WTC11 (cell line): ENCODE measurements at regions not wholly inside any gene's neighbourhood (a gene's known extent, or its start where the extent isn't known, plus 50 kb on each side); places are given as distances from the start of the nearest gene placed in this dataset.

Source experiments
- ATAC-seq: fragments of 200-7000 bp; cut with Tn5 transposase; 2 replicates; pipeline ENCODE4 v1.10.0; 2021; ENCODE audit warnings: mild to moderate bottlenecking, moderate library complexity
- CTCF ChIA-PET: fragments of 300-600 bp; sonication (Branson Sonifier 250); formaldehyde crosslinking; loops from one replicate; lab custom pipeline; 2021; ENCODE audit warnings: antibody characterized with exemption; lab: Charles Lee
- POLR2A ChIA-PET: fragments of 350-600 bp; sonication (Branson Sonifier 250); formaldehyde crosslinking; loops from one replicate; lab custom pipeline; 2021; ENCODE audit warnings: antibody characterized with exemption; lab: Charles Lee
- DNase-seq: peaks from one replicate; pipeline ENCODE4 v3.0.0; 2021; ENCODE audit warnings: low spot score
- H3K27ac Mint-ChIP-seq: 2 replicates; pipeline ENCODE4 v1.8.0; 2021; ENCODE audit warnings: mixed read lengths
- H3K27me3 Mint-ChIP-seq: 2 replicates; pipeline ENCODE4 v1.8.0; 2021; ENCODE audit warnings: low read depth, mild to moderate bottlenecking, moderate library complexity, mixed read lengths
- H3K36me3 Mint-ChIP-seq: 2 replicates; pipeline ENCODE4 v1.8.0; 2021; ENCODE audit warnings: mixed read lengths
- H3K4me1 Mint-ChIP-seq: 2 replicates; pipeline ENCODE4 v1.8.0; 2022; ENCODE audit warnings: mixed read lengths
- H3K4me3 Mint-ChIP-seq: 2 replicates; pipeline ENCODE4 v1.8.0; 2021; ENCODE audit warnings: mild to moderate bottlenecking, moderate library complexity, mixed read lengths
- H3K9me3 Mint-ChIP-seq: 2 replicates; pipeline ENCODE4 v1.8.0; 2021; ENCODE audit warnings: mixed read lengths
- ATF1 ChIP-seq: sonication (generic); formaldehyde crosslinking; IDR thresholded peaks from 2 replicates; pipeline ENCODE4 v1.8.1; 2023; ENCODE audit warnings: mild to moderate bottlenecking, moderate library complexity, missing genetic modification reagents
- ATF3 ChIP-seq: sonication (generic); formaldehyde crosslinking; conservative IDR thresholded peaks from 2 replicates; pipeline ENCODE4 v1.8.1; 2022; ENCODE audit warnings: mild to moderate bottlenecking, missing genetic modification reagents
- ETV6 ChIP-seq: sonication (generic); formaldehyde crosslinking; IDR thresholded peaks from 2 replicates; pipeline ENCODE4 v1.8.1; 2022; ENCODE audit warnings: mild to moderate bottlenecking, missing genetic modification reagents
- FOXJ3 ChIP-seq: sonication (generic); formaldehyde crosslinking; IDR thresholded peaks from 2 replicates; pipeline ENCODE4 v1.9.0; 2021; ENCODE audit warnings: missing genetic modification reagents, mild to moderate bottlenecking, borderline replicate concordance
- JAZF1 ChIP-seq: fragments of 250-450 bp; sonication (Bioruptor Pico); IDR thresholded peaks from 2 replicates; pipeline ENCODE4 v1.9.0; 2021; ENCODE audit warnings: moderate library complexity, mild to moderate bottlenecking, inconsistent platforms
- NFYB ChIP-seq: sonication (generic); formaldehyde crosslinking; conservative IDR thresholded peaks from 2 replicates; pipeline ENCODE4 v1.8.0; 2022; ENCODE audit warnings: low read depth, missing genetic modification reagents
- SOX15 ChIP-seq: fragments of 250-450 bp; sonication (Bioruptor Pico); IDR thresholded peaks from 2 replicates; pipeline ENCODE4 v1.9.0; 2021; ENCODE audit warnings: mild to moderate bottlenecking
- SP1 ChIP-seq: sonication (generic); formaldehyde crosslinking; conservative IDR thresholded peaks from 2 replicates; pipeline ENCODE4 v1.8.1; 2022; ENCODE audit warnings: missing genetic modification reagents
- ZNF121 ChIP-seq: sonication (generic); formaldehyde crosslinking; IDR thresholded peaks from 2 replicates; pipeline ENCODE4 v1.8.0; 2023; ENCODE audit warnings: missing genetic modification reagents
- ZNF423 ChIP-seq: fragments of 250-450 bp; sonication (Bioruptor Pico); IDR thresholded peaks from 2 replicates; pipeline ENCODE4 v2.1.2; 2022; ENCODE audit warnings: mild to moderate bottlenecking, moderate library complexity
- ZNF512 ChIP-seq: sonication (generic); formaldehyde crosslinking; IDR thresholded peaks from 2 replicates; pipeline ENCODE4 v1.8.1; 2022; ENCODE audit warnings: missing genetic modification reagents, borderline replicate concordance
- TF ChIP-seq, protein P1 (sequence below): sonication (generic); formaldehyde crosslinking; IDR thresholded peaks from 2 replicates; pipeline ENCODE4 v1.8.1; 2023; ENCODE audit warnings: mild to moderate bottlenecking, missing genetic modification reagents
- TF ChIP-seq, protein P2 (sequence below): fragments of 250-450 bp; sonication (Bioruptor Pico); IDR thresholded peaks from 2 replicates; pipeline ENCODE4 v1.9.0; 2021; ENCODE audit warnings: mild to moderate bottlenecking, borderline replicate concordance
- TF ChIP-seq, protein P3 (sequence below): fragments of 250-450 bp; sonication (Bioruptor Pico); IDR thresholded peaks from 2 replicates; pipeline ENCODE4 v1.9.0; 2021; ENCODE audit warnings: mild to moderate bottlenecking
- TF ChIP-seq, protein P4 (sequence below): sonication (generic); formaldehyde crosslinking; IDR thresholded peaks from 2 replicates; pipeline ENCODE4 v1.8.0; 2023; ENCODE audit warnings: mild to moderate bottlenecking, missing genetic modification reagents
- TF ChIP-seq, protein P5 (sequence below): sonication (generic); formaldehyde crosslinking; IDR thresholded peaks from 2 replicates; pipeline ENCODE4 v1.8.1; 2022; ENCODE audit warnings: low read depth, missing genetic modification reagents, borderline replicate concordance

GRCh38 chr22:47361247-47361646 is 598.8 kb downstream of the TBC1D22A start (continued):
- TF ChIP-seq, protein P1, sequence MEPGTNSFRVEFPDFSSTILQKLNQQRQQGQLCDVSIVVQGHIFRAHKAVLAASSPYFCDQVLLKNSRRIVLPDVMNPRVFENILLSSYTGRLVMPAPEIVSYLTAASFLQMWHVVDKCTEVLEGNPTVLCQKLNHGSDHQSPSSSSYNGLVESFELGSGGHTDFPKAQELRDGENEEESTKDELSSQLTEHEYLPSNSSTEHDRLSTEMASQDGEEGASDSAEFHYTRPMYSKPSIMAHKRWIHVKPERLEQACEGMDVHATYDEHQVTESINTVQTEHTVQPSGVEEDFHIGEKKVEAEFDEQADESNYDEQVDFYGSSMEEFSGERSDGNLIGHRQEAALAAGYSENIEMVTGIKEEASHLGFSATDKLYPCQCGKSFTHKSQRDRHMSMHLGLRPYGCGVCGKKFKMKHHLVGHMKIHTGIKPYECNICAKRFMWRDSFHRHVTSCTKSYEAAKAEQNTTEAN (CRISPR knock-in tag): no peak
- TF ChIP-seq ZNF121 (CRISPR knock-in tag): no peak
- TF ChIP-seq, protein P2, sequence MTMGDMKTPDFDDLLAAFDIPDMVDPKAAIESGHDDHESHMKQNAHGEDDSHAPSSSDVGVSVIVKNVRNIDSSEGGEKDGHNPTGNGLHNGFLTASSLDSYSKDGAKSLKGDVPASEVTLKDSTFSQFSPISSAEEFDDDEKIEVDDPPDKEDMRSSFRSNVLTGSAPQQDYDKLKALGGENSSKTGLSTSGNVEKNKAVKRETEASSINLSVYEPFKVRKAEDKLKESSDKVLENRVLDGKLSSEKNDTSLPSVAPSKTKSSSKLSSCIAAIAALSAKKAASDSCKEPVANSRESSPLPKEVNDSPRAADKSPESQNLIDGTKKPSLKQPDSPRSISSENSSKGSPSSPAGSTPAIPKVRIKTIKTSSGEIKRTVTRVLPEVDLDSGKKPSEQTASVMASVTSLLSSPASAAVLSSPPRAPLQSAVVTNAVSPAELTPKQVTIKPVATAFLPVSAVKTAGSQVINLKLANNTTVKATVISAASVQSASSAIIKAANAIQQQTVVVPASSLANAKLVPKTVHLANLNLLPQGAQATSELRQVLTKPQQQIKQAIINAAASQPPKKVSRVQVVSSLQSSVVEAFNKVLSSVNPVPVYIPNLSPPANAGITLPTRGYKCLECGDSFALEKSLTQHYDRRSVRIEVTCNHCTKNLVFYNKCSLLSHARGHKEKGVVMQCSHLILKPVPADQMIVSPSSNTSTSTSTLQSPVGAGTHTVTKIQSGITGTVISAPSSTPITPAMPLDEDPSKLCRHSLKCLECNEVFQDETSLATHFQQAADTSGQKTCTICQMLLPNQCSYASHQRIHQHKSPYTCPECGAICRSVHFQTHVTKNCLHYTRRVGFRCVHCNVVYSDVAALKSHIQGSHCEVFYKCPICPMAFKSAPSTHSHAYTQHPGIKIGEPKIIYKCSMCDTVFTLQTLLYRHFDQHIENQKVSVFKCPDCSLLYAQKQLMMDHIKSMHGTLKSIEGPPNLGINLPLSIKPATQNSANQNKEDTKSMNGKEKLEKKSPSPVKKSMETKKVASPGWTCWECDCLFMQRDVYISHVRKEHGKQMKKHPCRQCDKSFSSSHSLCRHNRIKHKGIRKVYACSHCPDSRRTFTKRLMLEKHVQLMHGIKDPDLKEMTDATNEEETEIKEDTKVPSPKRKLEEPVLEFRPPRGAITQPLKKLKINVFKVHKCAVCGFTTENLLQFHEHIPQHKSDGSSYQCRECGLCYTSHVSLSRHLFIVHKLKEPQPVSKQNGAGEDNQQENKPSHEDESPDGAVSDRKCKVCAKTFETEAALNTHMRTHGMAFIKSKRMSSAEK (CRISPR knock-in tag): no peak

- H3K27ac Mint-ChIP-seq: no peak overlapping the region
- DNase-seq (no peak), ATAC-seq (no peak)
- no peaks in the 10 kb centered on the region; the same call in 1 of the 2 replicates for H3K27me3 Mint-ChIP-seq
- H3K4me1 Mint-ChIP-seq: no peaks in the 10 kb centered on the region
- CTCF ChIA-PET: interaction anchor here (1.5 kb wide), 1 partner anchor 554 kb away, joined by 3 read pairs; no protein-coding TSS in a partner anchor
- no peak overlapping the region for H3K4me3 Mint-ChIP-seq
- POLR2A ChIA-PET: no interaction called here
- TF ChIP-seq SOX15 (CRISPR knock-in tag) (no peak), ETV6 (CRISPR knock-in tag) (no peak), JAZF1 (CRISPR knock-in tag) (no peak)
- TF ChIP-seq, protein P3, sequence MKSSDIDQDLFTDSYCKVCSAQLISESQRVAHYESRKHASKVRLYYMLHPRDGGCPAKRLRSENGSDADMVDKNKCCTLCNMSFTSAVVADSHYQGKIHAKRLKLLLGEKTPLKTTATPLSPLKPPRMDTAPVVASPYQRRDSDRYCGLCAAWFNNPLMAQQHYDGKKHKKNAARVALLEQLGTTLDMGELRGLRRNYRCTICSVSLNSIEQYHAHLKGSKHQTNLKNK (CRISPR knock-in tag): no peak
- H3K36me3 Mint-ChIP-seq: peaks cover 19% of the 10 kb centered on the region
- peaks cover 47% of the 10 kb centered on the region for H3K9me3 Mint-ChIP-seq
Measured at GRCh38 chr22:47357493-47357892, 595.0 kb downstream of the TBC1D22A start.

DNA sequence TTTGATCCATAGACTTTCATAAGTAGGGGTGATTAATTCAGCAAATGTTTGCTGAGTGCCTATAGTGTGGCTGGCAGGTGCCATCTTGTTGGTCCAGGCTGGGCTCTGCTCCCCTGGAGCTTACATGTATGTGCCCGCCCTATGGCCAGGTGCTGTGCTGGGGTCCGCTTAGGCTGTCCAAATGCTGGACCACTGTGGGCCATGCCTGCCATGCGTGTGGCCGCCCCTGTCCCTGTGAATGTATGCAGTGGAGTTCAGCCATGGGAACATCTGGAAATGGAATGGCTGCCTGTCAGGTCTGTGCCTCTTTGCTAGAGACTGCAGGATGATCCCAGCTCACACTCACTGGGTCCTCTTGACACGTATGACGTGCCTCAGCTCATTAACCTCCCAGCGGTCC is 594.6 kb downstream of the TBC1D22A start:
- no peak overlapping the region for H3K27ac Mint-ChIP-seq
- TF ChIP-seq ATF1 (no peak), SP1 (CRISPR knock-in tag) (no peak), FOXJ3 (CRISPR knock-in tag) (no peak)
- H3K27me3 Mint-ChIP-seq: no peaks in the 10 kb centered on the region; the same call in 1 of the 2 replicates
- no peaks in the 10 kb centered on the region for H3K4me1 Mint-ChIP-seq
- ChIA-PET POLR2A (interaction anchor here (0.5 kb wide), 1 partner anchor 129 kb away, joined by 5 read pairs; no protein-coding TSS in a partner anchor), CTCF (interaction anchor here (1.5 kb wide), 1 partner anchor 554 kb away, joined by 3 read pairs; no protein-coding TSS in a partner anchor)
- DNase-seq (no peak), ATAC-seq (no peak)
- peaks cover 21% of the 10 kb centered on the region for H3K36me3 Mint-ChIP-seq
- H3K4me3 Mint-ChIP-seq: no peak overlapping the region
- peaks cover 47% of the 10 kb centered on the region for H3K9me3 Mint-ChIP-seq

DNA sequence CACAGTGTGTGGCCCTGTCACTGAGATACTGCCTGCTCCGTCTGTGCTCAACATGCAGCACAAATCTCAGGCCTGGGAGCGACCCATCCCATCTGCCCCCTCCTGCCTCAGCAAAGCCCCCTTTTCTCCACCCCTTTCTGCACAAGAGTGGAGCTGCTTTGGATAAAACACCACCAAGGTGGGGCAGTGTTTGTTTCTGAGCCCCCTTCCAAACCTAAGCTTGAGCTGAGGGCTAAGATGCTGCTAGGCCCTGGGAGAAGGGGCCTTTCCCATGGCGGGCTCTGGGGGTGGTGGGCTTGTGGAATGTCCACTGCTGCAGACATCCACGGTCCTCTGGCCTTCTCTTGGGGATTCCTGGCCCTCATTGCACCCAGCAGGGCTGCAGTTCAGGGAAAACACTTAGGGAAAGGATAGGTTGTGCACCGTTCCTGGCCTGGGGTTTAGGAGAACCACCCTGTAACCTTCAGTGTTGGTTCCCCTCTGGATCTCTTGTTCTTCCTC is 594.1 kb downstream of the TBC1D22A start:
- peaks cover 47% of the 10 kb centered on the region for H3K9me3 Mint-ChIP-seq
- CTCF ChIA-PET: interaction anchor here (1.5 kb wide), 1 partner anchor 553 kb away, joined by 3 read pairs; no protein-coding TSS in a partner anchor
- no peaks in the 10 kb centered on the region for H3K4me1 Mint-ChIP-seq
- H3K27me3 Mint-ChIP-seq: no peaks in the 10 kb centered on the region; the same call in 1 of the 2 replicates
- no peak overlapping the region for H3K4me3 Mint-ChIP-seq
- no peak overlapping the region for H3K27ac Mint-ChIP-seq
- POLR2A ChIA-PET: interaction anchor here (0.5 kb wide), 1 partner anchor 130 kb away, joined by 5 read pairs; no protein-coding TSS in a partner anchor
- ATAC-seq: no peak
- H3K36me3 Mint-ChIP-seq: peaks cover 24% of the 10 kb centered on the region
- no peak for DNase-seq
- TF ChIP-seq ZNF423 (CRISPR knock-in tag): no peak
- no peak for TF ChIP-seq ATF3 (CRISPR knock-in tag)
- no peak for TF ChIP-seq ZNF512 (CRISPR knock-in tag)
- TF ChIP-seq, protein P4, sequence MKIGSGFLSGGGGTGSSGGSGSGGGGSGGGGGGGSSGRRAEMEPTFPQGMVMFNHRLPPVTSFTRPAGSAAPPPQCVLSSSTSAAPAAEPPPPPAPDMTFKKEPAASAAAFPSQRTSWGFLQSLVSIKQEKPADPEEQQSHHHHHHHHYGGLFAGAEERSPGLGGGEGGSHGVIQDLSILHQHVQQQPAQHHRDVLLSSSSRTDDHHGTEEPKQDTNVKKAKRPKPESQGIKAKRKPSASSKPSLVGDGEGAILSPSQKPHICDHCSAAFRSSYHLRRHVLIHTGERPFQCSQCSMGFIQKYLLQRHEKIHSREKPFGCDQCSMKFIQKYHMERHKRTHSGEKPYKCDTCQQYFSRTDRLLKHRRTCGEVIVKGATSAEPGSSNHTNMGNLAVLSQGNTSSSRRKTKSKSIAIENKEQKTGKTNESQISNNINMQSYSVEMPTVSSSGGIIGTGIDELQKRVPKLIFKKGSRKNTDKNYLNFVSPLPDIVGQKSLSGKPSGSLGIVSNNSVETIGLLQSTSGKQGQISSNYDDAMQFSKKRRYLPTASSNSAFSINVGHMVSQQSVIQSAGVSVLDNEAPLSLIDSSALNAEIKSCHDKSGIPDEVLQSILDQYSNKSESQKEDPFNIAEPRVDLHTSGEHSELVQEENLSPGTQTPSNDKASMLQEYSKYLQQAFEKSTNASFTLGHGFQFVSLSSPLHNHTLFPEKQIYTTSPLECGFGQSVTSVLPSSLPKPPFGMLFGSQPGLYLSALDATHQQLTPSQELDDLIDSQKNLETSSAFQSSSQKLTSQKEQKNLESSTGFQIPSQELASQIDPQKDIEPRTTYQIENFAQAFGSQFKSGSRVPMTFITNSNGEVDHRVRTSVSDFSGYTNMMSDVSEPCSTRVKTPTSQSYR: no peak
- TF ChIP-seq, protein P5, sequence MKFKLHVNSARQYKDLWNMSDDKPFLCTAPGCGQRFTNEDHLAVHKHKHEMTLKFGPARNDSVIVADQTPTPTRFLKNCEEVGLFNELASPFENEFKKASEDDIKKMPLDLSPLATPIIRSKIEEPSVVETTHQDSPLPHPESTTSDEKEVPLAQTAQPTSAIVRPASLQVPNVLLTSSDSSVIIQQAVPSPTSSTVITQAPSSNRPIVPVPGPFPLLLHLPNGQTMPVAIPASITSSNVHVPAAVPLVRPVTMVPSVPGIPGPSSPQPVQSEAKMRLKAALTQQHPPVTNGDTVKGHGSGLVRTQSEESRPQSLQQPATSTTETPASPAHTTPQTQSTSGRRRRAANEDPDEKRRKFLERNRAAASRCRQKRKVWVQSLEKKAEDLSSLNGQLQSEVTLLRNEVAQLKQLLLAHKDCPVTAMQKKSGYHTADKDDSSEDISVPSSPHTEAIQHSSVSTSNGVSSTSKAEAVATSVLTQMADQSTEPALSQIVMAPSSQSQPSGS (CRISPR knock-in tag): no peak
- no peak for TF ChIP-seq NFYB (CRISPR knock-in tag)
